HEK293 (cell line): ENCODE measurements at regions not wholly inside any gene's neighbourhood (a gene's known extent, or its start where the extent isn't known, plus 50 kb on each side); places are given as distances from the start of the nearest gene placed in this dataset.

Source experiments
- CTCF ChIA-PET: fragments of 350-600 bp; formaldehyde crosslinking; extraction: SDS; loops from one replicate; lab custom pipeline; 2021; ENCODE audit warnings: antibody characterized with exemption; lab: Yijun Ruan, JAX
- POLR2A ChIA-PET: fragments of 300-600 bp; formaldehyde crosslinking; extraction: SDS; loops from one replicate; lab custom pipeline; 2020; ENCODE audit warnings: antibody characterized with exemption, inconsistent platforms; lab: Yijun Ruan, JAX
- H3K27ac ChIP-seq: fragments of 200-500 bp; sonication (Bioruptor generic); 2 replicates; pipeline ENCODE4 v1.5.1; 2014; ENCODE audit warnings: low read depth, low read length, control low read depth, inconsistent platforms; ENCODE audit errors: extremely low read depth
- H3K36me3 ChIP-seq, 2 experiments: fragments of 200-500 bp in 1 of 2; sonication (Bioruptor generic) in 1 of 2; 1 replicate in 1 of 2; 2 replicates in 1 of 2; pipeline ENCODE4 v1.5.1; 2014 to 2017; ENCODE audit warnings: inconsistent platforms in 2 of 2, low read length in 2 of 2; ENCODE audit not compliant: control insufficient read depth in 2 of 2, insufficient read depth in 1 of 2
- H3K4me1 ChIP-seq: fragments of 200-500 bp; sonication (Bioruptor generic); 2 replicates; pipeline ENCODE4 v1.5.1; 2014; ENCODE audit warnings: mild to moderate bottlenecking, low read length, inconsistent platforms; ENCODE audit not compliant: control insufficient read depth, insufficient read depth
- H3K4me3 ChIP-seq: 2 replicates; pipeline ENCODE4 v1.5.1; 2011; ENCODE audit warnings: low read depth, mild to moderate bottlenecking, control low read depth, low read length, moderate library complexity
- H3K9me3 ChIP-seq: fragments of 200-500 bp; sonication (Bioruptor generic); 2 replicates; pipeline ENCODE4 v1.5.1; 2014; ENCODE audit warnings: low read depth, low read length, inconsistent platforms; ENCODE audit not compliant: control insufficient read depth, insufficient read depth
- KLF17 ChIP-seq: fragments of 450-650 bp; formaldehyde crosslinking; IDR thresholded peaks from 2 replicates; pipeline ENCODE4 v1.5.1; 2016; ENCODE audit warnings: missing biosample characterization, missing genetic modification characterization
- YY2 ChIP-seq: fragments of 450-650 bp; formaldehyde crosslinking; IDR thresholded peaks from 2 replicates; pipeline ENCODE4 v1.5.1; 2016; ENCODE audit warnings: missing biosample characterization, missing genetic modification characterization
- ZBTB10 ChIP-seq: fragments of 450-650 bp; formaldehyde crosslinking; IDR thresholded peaks from 2 replicates; pipeline ENCODE4 v1.5.1; 2016; ENCODE audit warnings: missing biosample characterization, missing genetic modification characterization
- ZBTB6 ChIP-seq: fragments of 450-650 bp; formaldehyde crosslinking; IDR thresholded peaks from 2 replicates; pipeline ENCODE4 v1.5.1; 2017; ENCODE audit warnings: missing biosample characterization, missing genetic modification characterization
- ZNF138 ChIP-seq: fragments of 450-650 bp; formaldehyde crosslinking; IDR thresholded peaks from 2 replicates; pipeline ENCODE4 v1.5.1; 2016; ENCODE audit warnings: missing biosample characterization, missing genetic modification characterization, borderline replicate concordance
- ZNF354C ChIP-seq: fragments of 450-650 bp; formaldehyde crosslinking; IDR thresholded peaks from 2 replicates; pipeline ENCODE4 v1.5.1; 2016; ENCODE audit warnings: missing biosample characterization, missing genetic modification characterization, low read depth, borderline replicate concordance
- ZNF398 ChIP-seq: fragments of 450-650 bp; formaldehyde crosslinking; IDR thresholded peaks from 2 replicates; pipeline ENCODE4 v1.5.1; 2017; ENCODE audit warnings: missing biosample characterization, missing genetic modification characterization
- ZNF416 ChIP-seq: fragments of 450-650 bp; formaldehyde crosslinking; IDR thresholded peaks from 2 replicates; pipeline ENCODE4 v1.5.1; 2016; ENCODE audit warnings: missing biosample characterization, missing genetic modification characterization
- ZNF521 ChIP-seq: fragments of 450-650 bp; formaldehyde crosslinking; IDR thresholded peaks from 2 replicates; pipeline ENCODE4 v1.5.1; 2017; ENCODE audit warnings: missing biosample characterization, mild to moderate bottlenecking, missing genetic modification characterization
- ZNF529 ChIP-seq: fragments of 450-650 bp; formaldehyde crosslinking; IDR thresholded peaks from 2 replicates; pipeline ENCODE4 v1.5.1; 2017; ENCODE audit warnings: missing genetic modification characterization, missing biosample characterization; ENCODE audit not compliant: insufficient replicate concordance
- TF ChIP-seq, protein P1 (sequence below): fragments of 450-650 bp; formaldehyde crosslinking; IDR thresholded peaks from 2 replicates; pipeline ENCODE4 v1.5.1; 2016; ENCODE audit warnings: missing biosample characterization, missing genetic modification characterization
- TF ChIP-seq, protein P2 (sequence below): fragments of 450-650 bp; formaldehyde crosslinking; IDR thresholded peaks from 2 replicates; pipeline ENCODE4 v1.5.1; 2017; ENCODE audit warnings: missing biosample characterization, mild to moderate bottlenecking, missing genetic modification characterization, moderate library complexity

DNA sequence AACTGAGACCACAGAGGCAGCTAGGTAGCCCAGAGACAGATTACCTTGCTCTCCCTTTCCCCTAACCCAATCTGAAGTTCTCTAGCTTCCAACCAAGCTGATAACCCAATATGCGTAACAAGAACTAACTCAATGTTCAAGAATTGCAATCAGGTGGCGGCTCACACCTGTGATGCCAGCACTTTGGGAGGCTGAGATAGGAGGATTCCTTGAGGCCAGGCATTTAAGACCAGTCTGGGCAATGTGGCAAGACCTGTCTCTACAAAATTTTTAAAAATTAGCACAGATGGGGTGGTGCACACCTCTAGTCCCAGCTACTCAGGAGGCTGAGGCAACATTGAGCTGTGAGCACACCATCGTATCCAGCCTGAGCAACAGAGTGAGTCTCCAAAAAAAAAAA, 86.7 kb upstream of the IPO5 start:
- no peak overlapping the region for H3K4me3 ChIP-seq
- TF ChIP-seq, protein P1, sequence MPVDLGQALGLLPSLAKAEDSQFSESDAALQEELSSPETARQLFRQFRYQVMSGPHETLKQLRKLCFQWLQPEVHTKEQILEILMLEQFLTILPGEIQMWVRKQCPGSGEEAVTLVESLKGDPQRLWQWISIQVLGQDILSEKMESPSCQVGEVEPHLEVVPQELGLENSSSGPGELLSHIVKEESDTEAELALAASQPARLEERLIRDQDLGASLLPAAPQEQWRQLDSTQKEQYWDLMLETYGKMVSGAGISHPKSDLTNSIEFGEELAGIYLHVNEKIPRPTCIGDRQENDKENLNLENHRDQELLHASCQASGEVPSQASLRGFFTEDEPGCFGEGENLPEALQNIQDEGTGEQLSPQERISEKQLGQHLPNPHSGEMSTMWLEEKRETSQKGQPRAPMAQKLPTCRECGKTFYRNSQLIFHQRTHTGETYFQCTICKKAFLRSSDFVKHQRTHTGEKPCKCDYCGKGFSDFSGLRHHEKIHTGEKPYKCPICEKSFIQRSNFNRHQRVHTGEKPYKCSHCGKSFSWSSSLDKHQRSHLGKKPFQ (tag by site-specific recombination): no peak
- TF ChIP-seq ZNF354C (tag by site-specific recombination): no peak
- no peak for TF ChIP-seq ZNF416 (tag by site-specific recombination)
- TF ChIP-seq KLF17 (tag by site-specific recombination): no peak
- TF ChIP-seq ZNF521 (tag by site-specific recombination): no peak
- ChIA-PET CTCF (interaction anchor here (1.4 kb wide), 1 partner anchor 973 kb away, joined by 3 read pairs; no protein-coding TSS in a partner anchor), POLR2A (no interaction called here)
- no peaks in the 10 kb centered on the region for H3K4me1 ChIP-seq
- H3K27ac ChIP-seq: no peak overlapping the region
- H3K36me3 ChIP-seq: no peaks in the 10 kb centered on the region
- no peaks in the 10 kb centered on the region for H3K9me3 ChIP-seq

DNA sequence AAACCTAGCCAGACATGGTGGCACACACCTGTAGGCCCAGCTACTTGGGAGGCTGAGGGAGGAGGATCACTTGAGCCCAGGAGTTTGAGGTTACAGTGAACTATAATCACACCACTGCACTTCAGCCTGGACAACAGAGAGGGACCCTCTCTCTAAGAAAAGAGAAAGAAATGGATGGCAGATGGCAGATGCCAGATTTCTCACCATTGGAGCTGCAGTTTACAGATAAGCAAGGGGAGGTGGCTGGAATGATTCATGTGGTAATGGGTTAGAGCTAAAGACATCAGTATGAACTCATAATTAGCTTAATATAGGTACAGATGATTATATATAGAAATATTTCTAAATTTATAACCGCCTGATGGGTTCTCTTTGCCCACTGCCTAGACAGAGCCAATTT, 80.1 kb upstream of the IPO5 start:
- H3K36me3 ChIP-seq: no peaks in the 10 kb centered on the region
- no peaks in the 10 kb centered on the region for H3K9me3 ChIP-seq
- H3K4me3 ChIP-seq: no peak overlapping the region
- POLR2A ChIA-PET: no interaction called here
- CTCF ChIA-PET: no interaction called here
- H3K4me1 ChIP-seq: no peaks in the 10 kb centered on the region
- TF ChIP-seq ZNF529 (tag by site-specific recombination) (no peak), ZBTB6 (no peak), YY2 (tag by site-specific recombination) (no peak), ZBTB10 (no peak), ZNF138 (tag by site-specific recombination) (no peak), ZNF398 (no peak)
- TF ChIP-seq, protein P2, sequence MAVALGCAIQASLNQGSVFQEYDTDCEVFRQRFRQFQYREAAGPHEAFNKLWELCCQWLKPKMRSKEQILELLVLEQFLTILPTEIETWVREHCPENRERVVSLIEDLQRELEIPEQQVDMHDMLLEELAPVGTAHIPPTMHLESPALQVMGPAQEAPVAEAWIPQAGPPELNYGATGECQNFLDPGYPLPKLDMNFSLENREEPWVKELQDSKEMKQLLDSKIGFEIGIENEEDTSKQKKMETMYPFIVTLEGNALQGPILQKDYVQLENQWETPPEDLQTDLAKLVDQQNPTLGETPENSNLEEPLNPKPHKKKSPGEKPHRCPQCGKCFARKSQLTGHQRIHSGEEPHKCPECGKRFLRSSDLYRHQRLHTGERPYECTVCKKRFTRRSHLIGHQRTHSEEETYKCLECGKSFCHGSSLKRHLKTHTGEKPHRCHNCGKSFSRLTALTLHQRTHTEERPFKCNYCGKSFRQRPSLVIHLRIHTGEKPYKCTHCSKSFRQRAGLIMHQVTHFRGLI (tag by site-specific recombination): no peak
- H3K27ac ChIP-seq: no peak overlapping the region
